ENCODE measurements at regions not wholly inside any gene's neighbourhood (a gene's known extent, or its start where the extent isn't known, plus 50 kb on each side); places are given as distances from the start of the nearest gene placed in this dataset.
A peak's percentile ranks its signal among the peaks of the same experiment; 100 is the strongest.

- Histone ChIP-seq H3K9ac (ENCODE audit: low read length) (no peak overlapping the region), H3K27me3 (ENCODE audit: control insufficient read depth in 1 of 2, insufficient read depth in 1 of 2, low read length in 2 of 2) (peaks cover 20 to 30% of the 10 kb centered on the region in 2 experiments), H3K27ac (ENCODE audit: low read length, poor library complexity, severe bottlenecking) (no peak overlapping the region), H2AK5ac (ENCODE audit: low read length, severe bottlenecking) (no peak overlapping the region), H2BK5ac (ENCODE audit: low read depth, low read length, poor library complexity, severe bottlenecking) (no peak overlapping the region), H2BK15ac (ENCODE audit: low read depth, poor library complexity, severe bottlenecking) (no peak overlapping the region), H2BK120ac (ENCODE audit: low read depth, low read length) (no peak overlapping the region), H2BK12ac (ENCODE audit: low read length in 2 of 2) (no peak overlapping the region), H3K23ac (ENCODE audit: low read length in 2 of 2) (no peak overlapping the region), H2AFZ (ENCODE audit: low read depth, low read length) (no peak overlapping the region), H3K4me2 (ENCODE audit: low read length, poor library complexity, severe bottlenecking) (no peak overlapping the region), H3K9me3 (ENCODE audit: control insufficient read depth, low read length) (no peaks in the 10 kb centered on the region), H3K14ac (ENCODE audit: low read length in 2 of 2) (no peak overlapping the region), H4K8ac (ENCODE audit: low read length) (no peak overlapping the region), H3K36me3 (ENCODE audit: control insufficient read depth in 1 of 2, insufficient read depth in 2 of 2, low read depth in 1 of 2, low read length in 2 of 2) (no peaks in the 10 kb centered on the region), H3K18ac (ENCODE audit: low read depth in 1 of 2, low read length in 2 of 2) (no peak overlapping the region), H3K4me1 (ENCODE audit: control insufficient read depth, insufficient read depth, low read depth, low read length) (peaks cover 10% of the 10 kb centered on the region), H3K4ac (ENCODE audit: low read depth in 1 of 2, low read length in 2 of 2) (no peak overlapping the region), H3K79me1 (replicated peaks; ENCODE audit: low read length, poor library complexity, severe bottlenecking) (no peaks in the 10 kb centered on the region), H3K4me3 (ENCODE audit: insufficient read depth in 1 of 2, low read depth in 1 of 2, low read length in 2 of 2) (no peak overlapping the region), H4K91ac (ENCODE audit: low read length) (no peak overlapping the region)
- WGBS, result 73% methylated on average over 3 of the region's 4 CpGs
- DNase-seq, result no peak
Observed at GRCh38 chr6:37575221-37575620, 75.5 kb upstream of the CCDC167 start.

GRCh38 chr6:37572334-37572733 lies 72.6 kb upstream of the CCDC167 start:
- H2AFZ ChIP-seq (ENCODE audit: low read depth, low read length), result no peak overlapping the region
- H3K27ac ChIP-seq (ENCODE audit: low read length, poor library complexity, severe bottlenecking), result no peak overlapping the region
- H2BK5ac ChIP-seq (ENCODE audit: low read depth, low read length, poor library complexity, severe bottlenecking), result no peak overlapping the region
- H3K14ac ChIP-seq (ENCODE audit: low read length in 2 of 2), result no peak overlapping the region
- no peak overlapping the region for H2BK120ac ChIP-seq (ENCODE audit: low read depth, low read length)
- no peak overlapping the region for H3K18ac ChIP-seq (ENCODE audit: low read depth in 1 of 2, low read length in 2 of 2)
- no peak overlapping the region for H3K4me3 ChIP-seq (ENCODE audit: insufficient read depth in 1 of 2, low read depth in 1 of 2, low read length in 2 of 2)
- no peak for DNase-seq
- H4K91ac ChIP-seq (ENCODE audit: low read length), result no peak overlapping the region
- no peak overlapping the region for H3K4ac ChIP-seq (ENCODE audit: low read depth in 1 of 2, low read length in 2 of 2)
- H2BK15ac ChIP-seq (ENCODE audit: low read depth, poor library complexity, severe bottlenecking), result no peak overlapping the region
- H3K9ac ChIP-seq (ENCODE audit: low read length), result no peak overlapping the region
- no peaks in the 10 kb centered on the region for H3K79me1 ChIP-seq (replicated peaks; ENCODE audit: low read length, poor library complexity, severe bottlenecking)
- no peak overlapping the region for H2AK5ac ChIP-seq (ENCODE audit: low read length, severe bottlenecking)
- H3K36me3 ChIP-seq (ENCODE audit: control insufficient read depth in 1 of 2, insufficient read depth in 2 of 2, low read depth in 1 of 2, low read length in 2 of 2), result no peaks in the 10 kb centered on the region
- H3K4me2 ChIP-seq (ENCODE audit: low read length, poor library complexity, severe bottlenecking), result no peak overlapping the region
- peaks cover 10% of the 10 kb centered on the region for H3K4me1 ChIP-seq (ENCODE audit: control insufficient read depth, insufficient read depth, low read depth, low read length)
- WGBS, result 96% methylated on average over 4 of the region's 4 CpGs
- H3K9me3 ChIP-seq (ENCODE audit: control insufficient read depth, low read length), result no peaks in the 10 kb centered on the region
- peak overlapping the region in 1 of 2 experiments; percentile 29 for H3K23ac ChIP-seq (ENCODE audit: low read length in 2 of 2)
- H2BK12ac ChIP-seq (ENCODE audit: low read length in 2 of 2), result no peak overlapping the region
- no peak overlapping the region for H4K8ac ChIP-seq (ENCODE audit: low read length)
- peaks cover 44 to 47% of the 10 kb centered on the region in 2 experiments for H3K27me3 ChIP-seq (ENCODE audit: control insufficient read depth in 1 of 2, insufficient read depth in 1 of 2, low read length in 2 of 2)

GRCh38 chr6:37570482-37571133 lies 70.9 kb upstream of the CCDC167 start:
- no peak overlapping the region for H3K9ac ChIP-seq (ENCODE audit: low read length)
- no peak for DNase-seq
- peaks cover 8% of the 10 kb centered on the region for H3K4me1 ChIP-seq (ENCODE audit: control insufficient read depth, insufficient read depth, low read depth, low read length)
- no peak overlapping the region for H3K23ac ChIP-seq (ENCODE audit: low read length in 2 of 2)
- WGBS, result 67% methylated on average over 25 of the region's 26 CpGs
- no peak overlapping the region for H3K14ac ChIP-seq (ENCODE audit: low read length in 2 of 2)
- H4K8ac ChIP-seq (ENCODE audit: low read length), result no peak overlapping the region
- no peak overlapping the region for H2AK5ac ChIP-seq (ENCODE audit: low read length, severe bottlenecking)
- H2BK12ac ChIP-seq (ENCODE audit: low read length in 2 of 2), result no peak overlapping the region
- H3K4me2 ChIP-seq (ENCODE audit: low read length, poor library complexity, severe bottlenecking), result no peak overlapping the region
- no peak overlapping the region for H2BK120ac ChIP-seq (ENCODE audit: low read depth, low read length)
- H3K18ac ChIP-seq (ENCODE audit: low read depth in 1 of 2, low read length in 2 of 2), result no peak overlapping the region
- no peak overlapping the region for H3K4ac ChIP-seq (ENCODE audit: low read depth in 1 of 2, low read length in 2 of 2)
- no peaks in the 10 kb centered on the region for H3K9me3 ChIP-seq (ENCODE audit: control insufficient read depth, low read length)
- H2BK15ac ChIP-seq (ENCODE audit: low read depth, poor library complexity, severe bottlenecking), result no peak overlapping the region
- no peak overlapping the region for H2BK5ac ChIP-seq (ENCODE audit: low read depth, low read length, poor library complexity, severe bottlenecking)
- no peak overlapping the region for H4K91ac ChIP-seq (ENCODE audit: low read length)
- H3K27me3 ChIP-seq (ENCODE audit: control insufficient read depth in 1 of 2, insufficient read depth in 1 of 2, low read length in 2 of 2), result peaks cover 59 to 60% of the 10 kb centered on the region in 2 experiments
- H3K4me3 ChIP-seq (ENCODE audit: insufficient read depth in 1 of 2, low read depth in 1 of 2, low read length in 2 of 2), result no peak overlapping the region
- H3K79me1 ChIP-seq (replicated peaks; ENCODE audit: low read length, poor library complexity, severe bottlenecking), result no peaks in the 10 kb centered on the region
- no peak overlapping the region for H3K27ac ChIP-seq (ENCODE audit: low read length, poor library complexity, severe bottlenecking)
- H3K36me3 ChIP-seq (ENCODE audit: control insufficient read depth in 1 of 2, insufficient read depth in 2 of 2, low read depth in 1 of 2, low read length in 2 of 2), result no peaks in the 10 kb centered on the region
- no peak overlapping the region for H2AFZ ChIP-seq (ENCODE audit: low read depth, low read length)

GRCh38 chr6:37569743-37570481 lies 70.2 kb upstream of the CCDC167 start:
- Histone ChIP-seq H2BK12ac (ENCODE audit: low read length in 2 of 2) (no peak overlapping the region), H2BK15ac (ENCODE audit: low read depth, poor library complexity, severe bottlenecking) (no peak overlapping the region), H3K4me1 (ENCODE audit: control insufficient read depth, insufficient read depth, low read depth, low read length) (peaks cover 9% of the 10 kb centered on the region), H3K14ac (ENCODE audit: low read length in 2 of 2) (no peak overlapping the region), H4K91ac (ENCODE audit: low read length) (no peak overlapping the region), H3K18ac (ENCODE audit: low read depth in 1 of 2, low read length in 2 of 2) (no peak overlapping the region), H3K9ac (ENCODE audit: low read length) (no peak overlapping the region), H3K27me3 (ENCODE audit: control insufficient read depth in 1 of 2, insufficient read depth in 1 of 2, low read length in 2 of 2) (peaks cover 66 to 67% of the 10 kb centered on the region in 2 experiments), H4K8ac (ENCODE audit: low read length) (no peak overlapping the region), H2AFZ (ENCODE audit: low read depth, low read length) (no peak overlapping the region), H3K23ac (ENCODE audit: low read length in 2 of 2) (no peak overlapping the region), H3K4ac (ENCODE audit: low read depth in 1 of 2, low read length in 2 of 2) (no peak overlapping the region), H3K27ac (ENCODE audit: low read length, poor library complexity, severe bottlenecking) (no peak overlapping the region), H3K36me3 (ENCODE audit: control insufficient read depth in 1 of 2, insufficient read depth in 2 of 2, low read depth in 1 of 2, low read length in 2 of 2) (no peaks in the 10 kb centered on the region), H2BK5ac (ENCODE audit: low read depth, low read length, poor library complexity, severe bottlenecking) (no peak overlapping the region), H3K9me3 (ENCODE audit: control insufficient read depth, low read length) (no peaks in the 10 kb centered on the region), H3K4me3 (ENCODE audit: insufficient read depth in 1 of 2, low read depth in 1 of 2, low read length in 2 of 2) (no peak overlapping the region), H3K79me1 (replicated peaks; ENCODE audit: low read length, poor library complexity, severe bottlenecking) (no peaks in the 10 kb centered on the region), H3K4me2 (ENCODE audit: low read length, poor library complexity, severe bottlenecking) (no peak overlapping the region), H2AK5ac (ENCODE audit: low read length, severe bottlenecking) (no peak overlapping the region), H2BK120ac (ENCODE audit: low read depth, low read length) (no peak overlapping the region)
- DNase-seq, result no peak
- WGBS, result 70% methylated on average over 13 of the region's 13 CpGs
